SK-MEL-5 (cell line): ENCODE measurements at regions not wholly inside any gene's neighbourhood (a gene's known extent, or its start where the extent isn't known, plus 50 kb on each side); places are given as distances from the start of the nearest gene placed in this dataset.
A peak's percentile ranks its signal among the peaks of the same experiment; 100 is the strongest.

Experiments used
- DNase-seq: peaks from one replicate; pipeline ENCODE4 v3.0.0-alpha.2; 2016; ENCODE audit warnings: low read depth, low spot score
- in situ Hi-C: cut with HindIII; loops from 2 replicates; pipeline ENCODE4 v1.10.0; 2016; ENCODE audit warnings: low sequenced_read_pairs, high pct_unique_total_duplicates, low pct_unique_long_range_greater_than_20kb

DNA sequence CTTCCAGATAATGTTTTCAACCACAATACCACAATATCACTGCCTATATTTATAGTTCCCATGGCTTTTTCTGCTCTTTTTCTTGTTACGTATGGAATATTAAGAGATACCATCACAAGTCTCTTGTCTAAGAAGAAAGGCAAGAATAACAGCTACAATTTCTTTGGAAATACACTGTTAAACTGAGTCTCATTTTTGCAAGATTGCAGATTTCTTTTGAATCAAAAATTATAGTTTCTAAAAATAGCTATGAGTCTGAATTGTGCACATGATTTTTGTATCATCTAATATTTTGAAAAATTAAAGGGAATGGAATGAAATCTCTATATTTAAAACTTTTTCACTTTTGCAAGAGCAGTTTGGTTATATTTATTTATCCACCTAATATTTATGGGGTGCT lies 1120.8 kb downstream of the EFNB2 start:
- in situ Hi-C loops = no loop called here

DNA sequence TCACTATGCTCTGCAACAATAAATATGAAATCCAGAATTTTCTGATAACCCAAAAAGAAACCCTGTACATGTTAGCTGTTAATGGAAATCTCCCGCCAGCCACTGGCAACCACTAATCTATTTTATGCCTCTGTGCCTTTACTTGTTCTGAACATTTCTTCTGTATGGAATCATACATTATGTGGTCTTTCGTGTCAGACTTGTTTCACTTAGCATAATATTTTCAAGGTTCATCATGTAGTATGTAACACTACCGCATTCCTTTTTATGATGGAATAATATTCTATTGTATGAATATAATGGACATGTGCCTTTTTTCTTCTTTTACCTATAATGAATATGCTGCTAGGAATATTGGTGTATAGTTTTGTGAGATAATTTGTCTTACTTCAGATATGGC lies 1123.3 kb downstream of the EFNB2 start:
- no peak for DNase-seq
- in situ Hi-C loops = no loop called here

More for the DNA sequence above, 1120.8 kb downstream of the EFNB2 start:
- DNase-seq = no peak

DNA sequence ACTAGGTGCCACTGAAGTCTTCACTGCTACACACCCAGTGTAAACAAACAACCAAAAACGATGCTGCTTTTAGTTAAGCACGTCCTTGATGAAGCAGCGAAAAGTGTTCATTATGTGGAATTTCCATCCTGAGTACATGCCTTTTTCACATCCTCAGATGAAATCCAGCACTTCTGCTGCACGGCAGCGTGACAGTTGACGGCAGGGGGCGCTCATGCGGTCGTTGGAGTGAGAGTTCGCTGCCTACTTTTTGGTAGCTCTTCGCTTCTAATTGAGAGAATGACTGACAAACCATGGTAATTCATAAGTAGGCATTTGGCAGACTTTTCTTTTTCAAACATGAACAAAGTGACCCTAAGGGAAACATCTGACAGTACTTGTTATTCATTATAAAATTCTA lies 1124.9 kb downstream of the EFNB2 start:
- in situ Hi-C loops = no loop called here
- DNase-seq = peak; percentile 73

DNA sequence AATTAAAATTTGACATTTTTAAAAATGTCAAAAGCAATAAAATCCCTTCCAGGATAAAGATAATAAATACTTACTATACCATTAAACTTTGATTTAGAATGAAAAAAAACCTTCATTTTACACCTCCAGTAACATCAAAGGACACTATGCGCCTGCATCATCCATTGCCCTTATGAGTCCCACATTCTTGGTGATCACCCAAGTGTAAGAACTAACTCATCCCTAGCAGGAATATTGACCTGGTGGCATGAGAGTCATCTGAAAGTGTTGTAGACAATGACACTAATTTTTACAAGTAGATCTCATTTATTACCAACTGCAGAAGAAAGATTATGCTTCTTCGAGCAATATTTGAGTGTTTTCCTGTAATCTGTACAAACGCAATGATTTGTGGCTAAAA lies 1128.9 kb downstream of the EFNB2 start:
- no peak for DNase-seq
- in situ Hi-C loops = no loop called here

DNA sequence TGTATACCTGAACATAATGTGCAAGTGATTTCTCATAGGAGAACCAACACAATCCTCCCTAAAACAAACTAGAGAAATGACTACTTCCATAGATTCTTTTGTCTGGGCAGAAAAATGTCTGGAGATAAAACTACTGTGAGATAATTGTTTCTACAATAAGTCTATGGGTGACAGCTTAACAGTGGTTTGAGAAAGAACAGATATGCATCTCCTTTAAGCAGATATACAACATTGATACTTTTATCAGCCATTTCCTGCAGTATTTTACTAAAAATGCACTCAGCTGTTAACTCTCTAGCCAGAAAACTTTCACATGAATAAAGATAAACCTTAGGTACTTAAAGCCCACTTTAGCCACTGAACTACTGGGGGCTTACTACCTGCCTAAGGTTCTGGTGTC lies 1132.4 kb downstream of the EFNB2 start:
- DNase-seq = no peak
- in situ Hi-C loops = no loop called here

DNA sequence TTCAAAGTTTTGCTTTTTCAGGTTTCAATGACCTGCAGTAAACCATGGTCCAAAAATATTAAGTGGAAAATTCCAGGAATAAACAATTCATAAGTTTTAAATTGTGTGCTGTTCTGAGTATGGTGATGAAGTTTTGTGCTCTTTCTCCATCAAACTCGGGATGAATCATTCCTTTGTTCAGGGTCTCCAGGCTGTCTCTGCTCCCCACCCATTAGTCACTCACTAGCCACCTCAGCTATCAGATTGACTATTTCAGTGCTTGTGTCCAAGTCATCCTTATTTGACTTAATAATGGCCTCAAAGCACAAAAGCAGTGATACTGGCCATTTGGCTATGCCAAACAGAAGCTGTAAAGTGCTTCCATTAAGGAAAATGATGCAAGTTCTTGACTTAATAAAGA lies 1140.4 kb downstream of the EFNB2 start:
- DNase-seq = no peak
- in situ Hi-C loops = no loop called here

DNA sequence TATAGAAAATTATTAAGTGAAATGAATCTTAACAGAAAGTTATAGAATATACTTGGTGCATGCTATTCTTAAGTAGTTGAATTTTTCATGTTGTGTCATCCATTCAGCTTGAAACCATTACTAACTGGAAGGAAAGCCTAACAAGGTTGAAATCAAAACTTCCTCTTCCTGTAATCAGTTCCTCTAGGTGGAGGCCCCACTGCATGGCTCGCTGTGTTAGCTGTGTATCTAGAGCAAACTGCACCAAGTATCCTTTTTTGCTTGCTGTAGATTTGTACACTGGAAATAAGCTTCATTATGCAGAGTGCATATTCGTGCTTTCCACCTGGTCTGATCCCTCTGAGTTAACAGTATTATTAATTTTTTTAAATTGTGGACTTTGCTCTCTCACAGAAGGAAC lies 1146.1 kb downstream of the EFNB2 start:
- no peak for DNase-seq
- in situ Hi-C loops = no loop called here

DNA sequence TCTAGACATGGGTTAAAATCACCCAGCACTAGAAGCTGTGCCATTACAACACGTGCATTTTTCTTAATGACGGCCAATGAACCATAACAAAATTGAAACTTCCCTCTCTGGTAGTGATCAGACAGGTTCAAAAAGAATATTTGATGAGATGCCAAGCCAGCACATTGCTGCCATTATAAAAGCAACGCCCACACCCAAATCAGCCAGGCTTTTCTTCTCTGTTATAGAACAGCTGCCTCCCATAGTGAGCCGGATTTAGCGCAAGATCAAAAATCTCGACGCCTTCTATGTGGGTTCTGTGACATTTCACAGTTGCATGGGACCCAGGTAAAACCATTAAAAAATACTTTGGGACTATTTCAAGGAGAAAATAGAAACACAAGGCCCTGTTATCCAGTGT lies 1158.0 kb downstream of the EFNB2 start:
- in situ Hi-C loops = no loop called here
- DNase-seq = no peak

DNA sequence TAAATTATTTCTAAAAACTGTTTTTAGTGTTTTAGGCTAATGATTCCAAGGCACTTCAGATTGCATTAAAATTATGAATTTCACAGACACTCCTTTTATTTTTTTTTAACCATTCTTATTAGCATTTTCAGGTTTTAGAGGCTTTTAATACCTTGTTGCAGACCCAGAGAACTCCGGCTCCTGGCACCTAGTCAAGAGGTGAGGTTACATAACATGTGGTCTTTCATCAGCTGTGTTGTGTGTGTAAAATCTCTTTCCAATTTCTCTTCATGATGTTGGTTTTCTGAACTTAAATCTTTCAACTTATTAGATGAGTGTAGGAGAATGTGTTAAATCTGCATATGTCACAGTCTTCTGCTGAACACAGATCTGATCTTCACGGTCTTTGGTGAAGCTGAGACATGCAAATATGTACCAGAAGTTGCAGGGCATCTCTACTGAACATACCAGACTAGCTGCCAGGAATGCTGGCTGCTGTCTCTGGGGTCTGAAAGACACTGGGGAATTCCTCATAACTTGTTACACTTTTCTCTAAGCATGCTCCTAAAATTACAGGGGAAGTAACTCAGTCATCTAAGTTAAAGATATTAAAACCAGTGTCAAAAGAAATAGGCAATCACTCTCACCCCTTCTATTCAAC lies 1165.3 kb downstream of the EFNB2 start:
- no peak for DNase-seq
- in situ Hi-C loops = no loop called here

DNA sequence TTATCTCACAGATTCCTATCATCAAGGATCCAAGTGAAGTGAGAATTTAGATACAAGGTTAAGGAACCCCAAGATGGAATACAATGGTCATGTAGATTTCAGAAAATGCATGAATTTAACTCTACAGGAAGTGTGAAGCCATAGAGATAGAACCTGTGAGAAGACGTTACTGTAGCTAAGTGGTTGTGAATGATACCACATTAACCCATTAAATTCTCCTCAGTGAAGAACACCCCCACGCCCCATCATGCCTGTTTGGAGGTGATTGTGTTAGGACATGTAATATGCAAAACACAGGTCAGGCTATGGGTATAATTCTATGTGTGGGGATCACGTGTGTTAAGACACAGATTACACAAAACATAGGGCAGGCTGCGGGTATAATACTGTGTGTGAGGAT lies 1166.7 kb downstream of the EFNB2 start:
- in situ Hi-C loops = no loop called here

DNA sequence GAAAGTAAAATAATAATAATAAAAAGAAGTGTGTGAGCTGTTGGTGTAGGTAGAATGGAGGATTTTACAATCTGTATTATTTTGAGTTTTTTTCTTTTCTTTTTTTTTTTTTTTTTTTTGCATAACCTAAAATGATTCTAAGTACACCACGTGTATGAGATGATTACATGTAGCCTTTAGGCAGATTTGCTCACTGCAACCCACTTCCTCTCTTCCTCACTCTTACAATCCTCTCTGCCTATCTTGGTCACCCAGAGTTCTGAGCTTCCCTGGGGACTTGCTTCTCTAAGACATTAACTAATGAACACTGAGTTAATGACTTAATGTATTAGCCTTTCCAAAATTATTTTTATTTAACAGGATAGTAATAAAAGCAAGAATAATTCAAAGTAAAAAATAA lies 1169.6 kb downstream of the EFNB2 start:
- no peak for DNase-seq
- in situ Hi-C loops = no loop called here

More for the DNA sequence above, 1166.7 kb downstream of the EFNB2 start:
- DNase-seq = no peak

DNA sequence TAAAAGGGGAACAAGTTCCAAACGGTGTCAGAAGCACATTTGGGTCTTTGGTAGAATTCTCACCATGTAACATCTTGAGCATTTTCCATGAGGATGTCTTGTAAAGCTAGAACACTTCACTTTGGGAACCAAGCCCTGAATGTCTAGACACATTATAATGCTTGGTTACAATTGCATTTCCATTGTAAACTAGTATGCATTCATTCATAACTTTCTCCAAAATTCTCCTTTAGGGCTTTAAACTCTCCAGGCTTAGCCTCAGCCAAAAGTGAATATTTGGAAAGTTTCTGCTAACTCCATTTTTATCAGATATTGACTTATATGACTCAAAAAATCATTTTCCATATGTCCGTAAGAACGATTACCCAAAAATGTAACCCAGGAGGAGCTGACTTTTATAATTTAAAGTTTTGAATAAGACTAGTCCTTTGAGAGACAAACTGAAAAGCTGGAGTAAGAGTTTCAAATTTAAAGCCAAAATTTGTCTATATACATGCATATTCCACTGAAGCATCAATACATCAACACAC lies 1170.4 kb downstream of the EFNB2 start:
- no peak for DNase-seq
- in situ Hi-C loops = no loop called here

DNA sequence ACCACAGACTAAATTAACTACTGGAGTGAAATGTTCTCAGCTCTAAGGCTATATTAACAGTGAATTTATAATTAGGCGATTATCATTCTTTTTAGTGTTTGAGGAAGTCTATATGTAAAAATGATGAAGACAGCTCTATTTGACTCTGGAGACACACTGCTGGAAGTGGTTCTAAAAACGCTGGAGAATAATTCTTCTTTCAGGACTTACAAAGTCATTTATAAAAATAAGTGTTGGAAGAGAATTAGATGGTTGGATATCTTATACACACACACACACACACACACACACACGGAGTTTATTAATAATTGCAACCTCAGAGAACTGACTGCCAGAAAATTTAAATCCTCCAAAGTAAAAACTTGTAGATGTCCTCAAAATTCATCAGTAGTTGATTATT lies 1171.3 kb downstream of the EFNB2 start:
- in situ Hi-C loops = no loop called here
- DNase-seq = no peak

DNA sequence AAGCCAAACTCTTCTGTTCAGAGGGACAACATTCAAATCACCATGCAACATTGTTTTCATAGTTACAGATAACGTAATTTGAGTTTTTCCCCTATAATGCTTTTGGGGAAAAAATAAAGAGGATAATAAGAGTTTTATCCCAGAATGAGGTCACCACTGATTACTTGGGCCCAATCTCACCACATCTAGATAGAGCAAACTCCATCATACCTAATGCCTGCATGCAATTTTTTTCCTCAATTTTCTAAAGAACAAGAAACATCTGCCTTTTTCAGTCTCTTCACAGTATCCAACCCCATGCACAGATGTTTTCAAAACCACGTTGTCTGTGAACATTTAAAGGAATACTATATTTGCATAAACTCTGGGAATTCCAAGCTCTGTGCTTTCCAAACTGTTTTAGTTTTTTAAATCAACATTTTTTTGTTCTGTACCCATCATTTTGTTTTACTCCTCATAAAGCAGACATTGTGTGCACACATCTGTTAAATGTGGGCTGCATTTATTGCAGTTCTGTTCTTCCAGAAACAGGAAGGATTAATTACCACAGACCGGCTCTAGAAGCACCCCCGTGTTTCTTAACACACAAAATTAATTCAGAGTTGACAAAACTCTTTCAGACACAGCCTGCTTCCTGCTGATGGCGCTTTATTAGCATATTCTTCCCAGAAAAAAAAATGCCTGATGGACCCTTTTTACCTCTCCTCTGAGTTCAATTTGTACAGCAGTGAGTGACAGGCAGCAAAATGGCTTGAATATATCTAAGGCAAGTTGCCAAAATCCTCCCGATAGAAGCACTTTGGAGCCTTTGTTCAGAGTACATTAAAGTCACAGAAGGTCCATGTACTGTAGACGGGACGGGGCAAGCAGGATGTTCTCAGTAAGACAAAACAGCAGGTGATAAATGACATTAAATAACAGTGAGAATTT lies 1171.9 kb downstream of the EFNB2 start:
- DNase-seq = peak; percentile 27
- in situ Hi-C loops = no loop called here

DNA sequence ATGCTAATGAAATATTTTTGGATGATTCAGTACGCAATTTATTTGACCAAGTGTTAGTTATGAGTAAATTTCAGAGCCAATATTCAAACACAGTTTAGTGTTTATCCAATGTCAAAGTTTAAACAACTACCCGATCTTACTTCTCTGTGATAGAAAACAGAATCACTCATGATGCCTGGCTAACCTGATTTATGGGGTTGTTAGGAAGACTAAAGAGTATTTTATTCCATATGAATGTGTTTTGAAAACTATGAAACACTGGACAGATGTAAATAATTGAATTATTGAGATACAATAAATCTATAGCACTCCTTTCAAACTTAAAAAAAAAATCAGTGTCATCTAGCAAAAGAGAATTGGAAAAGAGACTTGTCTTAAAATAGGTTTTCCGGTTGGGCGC lies 1181.8 kb downstream of the EFNB2 start:
- DNase-seq = no peak
- in situ Hi-C loops = no loop called here

DNA sequence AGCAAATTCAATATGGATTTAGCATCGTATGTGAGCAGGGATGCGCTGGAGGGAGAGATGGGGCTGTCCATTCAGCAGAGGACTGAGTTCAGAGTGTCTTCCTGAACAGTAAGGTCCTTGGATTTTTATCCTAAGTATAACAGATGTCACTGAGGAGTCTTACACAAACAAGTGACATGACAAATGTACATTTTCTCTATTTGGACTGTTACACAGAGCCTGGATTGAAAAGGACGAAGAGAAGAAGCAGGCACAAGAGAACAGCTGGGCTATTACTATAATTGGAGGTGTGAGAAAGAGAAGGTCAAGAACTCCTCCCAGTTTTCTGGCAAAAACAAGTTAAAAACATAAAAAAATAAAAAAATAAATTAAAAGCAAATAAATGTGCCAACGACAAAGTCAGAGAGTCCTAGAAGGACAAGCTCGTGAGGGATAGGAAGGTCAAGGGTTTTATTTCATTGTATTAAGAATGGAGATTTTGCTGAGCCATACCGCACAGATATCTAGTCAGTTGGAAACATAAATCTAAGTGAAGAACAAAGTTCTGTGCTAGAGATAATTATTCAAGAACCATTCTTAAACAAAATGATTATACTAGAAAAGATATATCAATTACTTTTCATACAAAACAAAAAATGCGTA lies 1186.3 kb downstream of the EFNB2 start:
- in situ Hi-C loops = no loop called here
- DNase-seq = no peak

DNA sequence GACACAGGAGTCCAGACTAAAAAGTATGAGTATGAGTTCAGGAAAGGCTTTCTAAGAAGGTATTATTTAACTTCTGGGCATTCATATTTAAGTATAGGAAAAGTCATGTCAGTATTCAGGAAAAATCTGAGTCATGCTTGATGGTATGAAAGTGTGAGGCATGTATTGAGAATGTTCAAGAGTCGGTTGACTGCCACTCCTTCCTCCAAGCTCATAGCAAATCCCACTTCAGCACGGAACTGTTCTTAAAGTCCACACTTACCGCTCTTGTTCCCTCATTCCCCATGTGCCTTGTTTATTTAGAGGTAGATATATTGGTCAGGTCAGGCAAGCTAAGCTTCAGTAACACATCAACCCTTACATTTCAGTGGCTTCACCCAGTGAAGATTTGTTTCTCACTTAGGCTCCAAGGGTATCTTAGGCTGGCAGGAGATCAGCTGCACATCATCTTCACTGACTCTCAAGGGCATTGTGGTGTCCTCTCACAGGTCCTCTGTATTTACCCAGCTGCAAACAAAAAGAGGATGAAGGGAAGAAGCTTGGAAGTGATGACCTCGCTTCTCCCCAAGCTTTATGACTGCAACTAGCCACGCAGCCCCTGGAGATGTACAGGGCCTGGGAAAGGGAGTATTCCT lies 1189.2 kb downstream of the EFNB2 start:
- in situ Hi-C loops = no loop called here
- DNase-seq = no peak

DNA sequence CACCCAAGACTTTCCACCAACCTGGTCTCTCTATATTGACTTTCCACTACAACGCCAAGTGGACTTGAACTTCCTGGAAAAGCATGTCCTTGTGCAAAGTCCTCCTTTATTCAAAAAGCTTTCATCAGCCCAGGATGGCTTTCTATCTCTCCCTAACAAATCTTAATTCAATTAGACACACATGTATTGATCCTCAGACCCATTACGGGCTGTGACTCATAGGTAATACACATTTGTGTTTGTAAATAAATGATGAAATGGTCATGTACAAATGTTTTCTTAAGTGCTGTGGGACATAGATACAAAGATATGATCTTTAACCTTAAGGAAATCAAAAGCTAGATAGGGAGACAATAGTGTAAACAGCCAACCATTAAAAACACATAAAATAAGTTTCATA lies 1189.7 kb downstream of the EFNB2 start:
- no peak for DNase-seq
- in situ Hi-C loops = no loop called here
